NCI-H146 treated with DMSO at 0.1 percent for 48 hours (cell line): ENCODE measurements at regions not wholly inside any gene's neighbourhood (a gene's known extent, or its start where the extent isn't known, plus 50 kb on each side); places are given as distances from the start of the nearest gene placed in this dataset.
"Not testable (repeated sequence)": the region's sequence is repeated elsewhere in the genome, so short reads cannot be mapped to it uniquely, and the experiment has no call there.

ENCODE experiments used
- DNase-seq: peaks from one replicate; lab custom pipeline; 2025; ENCODE audit not compliant: unreplicated experiment; lab: John Stamatoyannopoulos, UW

DNA sequence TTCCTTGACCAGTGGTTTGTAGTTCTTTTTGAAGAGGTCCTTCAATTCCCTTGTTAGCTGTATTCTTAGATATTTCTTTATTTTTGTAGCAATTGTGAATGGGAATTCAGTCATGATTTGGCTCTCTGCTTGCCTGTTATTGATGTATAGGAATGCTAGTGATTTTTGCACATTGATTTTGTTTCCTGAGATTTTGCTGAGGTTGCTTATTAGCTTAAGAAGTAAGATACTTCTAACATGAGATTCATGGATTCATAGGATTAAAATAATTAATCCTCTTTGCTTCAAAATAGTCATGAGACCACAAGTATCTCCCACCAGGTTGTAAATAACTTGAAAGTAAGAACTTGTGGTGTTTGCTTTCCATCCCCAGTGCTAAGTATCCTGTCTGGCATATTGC lies 308.9 kb downstream of the DTHD1 start:
- no peak for DNase-seq

DNA sequence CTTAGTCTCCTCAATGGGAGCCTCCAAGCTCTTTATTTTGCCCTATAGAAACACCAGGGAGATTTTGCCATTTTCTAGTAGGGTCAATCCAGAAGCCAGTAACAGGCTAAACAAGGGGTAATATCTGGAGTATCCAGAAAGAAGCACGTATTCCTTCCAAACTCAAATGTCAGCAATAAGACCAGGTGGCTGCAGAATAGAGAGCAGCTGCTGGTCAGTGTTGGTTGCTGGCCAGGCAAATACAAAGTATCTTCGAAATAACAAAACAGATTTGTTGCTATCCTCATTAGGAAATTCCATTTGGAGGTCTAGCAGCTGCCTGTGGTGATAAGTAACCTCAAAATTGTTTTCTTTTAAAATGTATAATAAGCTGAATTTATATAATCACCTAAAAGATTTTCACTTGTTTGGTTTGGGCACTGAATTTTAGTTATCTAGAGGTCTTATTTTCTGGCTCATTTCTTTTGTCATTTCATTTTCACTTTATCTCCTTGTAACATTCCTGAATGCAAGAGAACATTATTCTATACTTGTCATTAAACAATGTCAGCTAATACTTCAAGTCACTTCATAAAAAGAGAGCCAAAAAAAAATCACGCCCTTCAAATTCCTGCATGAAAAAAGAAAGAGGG lies 320.6 kb downstream of the DTHD1 start:
- DNase-seq, result no peak

DNA sequence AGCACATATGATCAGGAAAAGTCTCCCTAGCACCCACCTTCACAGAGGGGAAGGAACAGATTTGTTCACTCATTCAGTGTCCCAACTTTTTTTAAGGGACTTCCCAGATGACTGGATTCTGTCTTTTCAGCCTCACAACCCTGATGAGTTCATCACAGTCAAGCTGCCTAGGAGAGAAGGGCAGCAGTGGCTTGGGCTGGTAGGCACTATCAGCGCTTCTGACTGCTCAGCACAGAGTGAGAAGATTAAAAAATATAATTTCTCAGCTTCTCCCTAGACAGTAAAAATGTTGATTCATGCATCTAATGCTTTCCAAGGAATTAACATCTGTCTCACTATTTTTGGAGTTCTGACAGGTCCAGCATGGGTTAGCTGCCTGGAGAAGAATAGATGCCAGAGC lies 328.2 kb downstream of the DTHD1 start:
- DNase-seq, result no peak

DNA sequence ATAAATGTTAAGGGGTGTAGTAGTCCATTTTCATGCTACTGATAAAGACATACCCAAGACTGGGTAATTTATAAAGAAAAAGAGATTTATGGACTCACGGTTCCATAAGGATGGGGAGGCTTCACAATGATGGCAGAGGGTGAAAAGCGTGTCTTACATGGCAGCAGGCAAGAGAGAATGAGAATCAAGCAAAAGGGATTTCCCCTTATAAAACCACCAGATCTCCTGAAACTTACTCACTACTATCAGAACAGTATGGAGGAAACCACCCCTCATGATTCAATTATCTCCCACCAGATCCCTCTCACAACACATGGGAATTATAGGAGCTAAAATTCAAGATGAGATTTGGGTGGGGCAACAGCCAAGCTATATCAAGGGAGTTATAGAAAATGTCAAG lies 329.2 kb downstream of the DTHD1 start:
- no peak for DNase-seq

DNA sequence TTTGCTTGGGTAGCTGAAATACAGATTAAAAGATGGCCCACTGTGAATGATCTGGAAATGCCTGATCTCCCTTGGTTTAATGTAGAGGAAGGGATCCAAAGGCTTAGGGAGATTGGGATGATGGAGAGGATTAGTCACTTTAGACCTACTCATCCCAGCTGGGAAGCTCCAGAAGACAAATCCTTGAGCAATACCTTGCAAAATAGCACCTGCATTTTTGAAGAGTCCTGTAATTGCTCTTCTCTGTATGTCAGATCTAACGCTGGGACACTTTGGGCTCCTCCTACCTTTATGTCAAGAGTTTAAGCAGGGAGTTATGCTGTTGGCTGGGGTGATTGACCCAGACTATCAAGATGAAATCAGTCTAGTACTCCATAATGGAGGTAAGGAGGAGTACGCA lies 331.7 kb downstream of the DTHD1 start:
- DNase-seq, result not testable (repeated sequence)

DNA sequence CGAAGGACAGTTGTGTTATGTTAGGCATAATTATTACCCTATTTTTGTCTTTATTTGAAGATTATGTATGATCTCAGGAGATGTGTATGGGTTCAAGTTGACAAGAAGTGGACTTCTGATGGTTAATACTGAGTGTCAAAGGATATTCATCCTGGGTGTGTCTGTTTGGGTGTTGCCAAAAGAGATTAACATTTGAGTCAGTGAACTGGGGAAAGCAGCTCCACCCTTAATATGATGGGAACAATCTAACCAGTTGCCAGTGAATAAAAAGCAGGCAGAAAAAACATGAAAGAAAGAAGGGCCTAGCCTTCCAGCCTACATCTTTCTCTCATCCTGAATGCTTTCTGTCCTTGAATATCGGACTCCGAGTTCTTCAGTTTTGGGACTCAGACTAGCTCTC lies 332.6 kb downstream of the DTHD1 start:
- no peak for DNase-seq

DNA sequence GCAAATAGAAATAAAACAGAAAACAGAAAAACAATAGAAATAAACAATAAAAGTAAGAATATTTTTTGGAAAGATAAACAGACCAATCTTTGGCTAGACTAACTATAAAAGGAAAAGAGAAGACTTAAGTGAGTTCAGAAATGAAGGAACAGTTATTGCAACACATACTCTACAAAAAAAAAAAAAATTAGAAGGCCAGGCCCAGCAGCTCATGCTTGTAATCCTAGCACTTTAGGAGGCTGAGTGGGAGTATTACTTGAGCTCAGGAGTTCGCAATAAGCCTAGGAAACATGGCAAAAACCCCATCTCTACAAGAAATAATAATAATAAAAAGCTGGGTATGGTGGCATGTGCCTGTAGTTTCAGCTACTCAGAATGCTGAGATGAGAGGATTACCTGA lies 336.7 kb downstream of the DTHD1 start:
- no peak for DNase-seq

DNA sequence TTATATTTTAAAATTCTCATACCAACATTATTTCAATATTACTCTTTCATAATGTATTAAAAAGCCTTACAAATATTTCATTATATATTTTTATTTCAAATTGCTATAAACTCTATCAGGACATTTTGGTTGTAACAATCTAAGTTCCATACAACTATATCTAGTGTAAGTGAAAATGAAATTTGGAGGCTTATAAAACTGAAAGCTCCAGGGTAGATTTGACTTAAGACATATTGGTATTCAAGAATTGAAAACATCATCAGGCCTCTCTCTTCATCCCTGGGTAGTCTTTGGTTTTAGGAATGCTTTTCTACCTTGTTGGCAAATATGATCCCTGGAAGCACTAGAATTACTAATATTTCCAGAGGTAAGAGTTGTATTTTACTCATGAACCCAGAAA lies 342.6 kb downstream of the DTHD1 start:
- no peak for DNase-seq

DNA sequence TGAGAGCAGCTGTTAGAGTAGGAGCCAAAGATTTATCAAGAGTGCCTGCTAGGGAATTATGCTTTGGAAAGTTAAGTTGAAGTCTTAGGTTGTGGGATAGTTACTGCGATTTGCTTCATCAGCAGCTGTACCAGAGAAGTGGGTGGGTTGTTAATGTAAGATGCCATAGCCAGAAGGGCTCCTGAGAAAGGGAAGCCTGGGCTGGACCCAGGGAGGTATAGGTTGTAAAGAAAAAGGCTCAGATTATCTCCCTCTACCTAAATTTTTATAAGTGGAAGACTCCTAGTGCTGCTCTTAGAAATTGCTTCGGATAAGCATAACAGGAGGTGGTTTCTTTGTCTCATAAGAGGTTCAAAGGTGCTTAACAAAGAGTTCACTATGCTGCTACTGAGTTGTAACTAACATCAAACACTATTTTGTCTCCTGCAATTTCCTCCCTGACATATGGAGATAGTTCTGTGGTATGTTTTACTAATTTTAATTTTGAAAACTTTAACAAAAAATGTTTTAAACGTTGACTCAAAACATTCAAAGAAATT lies 356.9 kb downstream of the DTHD1 start:
- no peak for DNase-seq

DNA sequence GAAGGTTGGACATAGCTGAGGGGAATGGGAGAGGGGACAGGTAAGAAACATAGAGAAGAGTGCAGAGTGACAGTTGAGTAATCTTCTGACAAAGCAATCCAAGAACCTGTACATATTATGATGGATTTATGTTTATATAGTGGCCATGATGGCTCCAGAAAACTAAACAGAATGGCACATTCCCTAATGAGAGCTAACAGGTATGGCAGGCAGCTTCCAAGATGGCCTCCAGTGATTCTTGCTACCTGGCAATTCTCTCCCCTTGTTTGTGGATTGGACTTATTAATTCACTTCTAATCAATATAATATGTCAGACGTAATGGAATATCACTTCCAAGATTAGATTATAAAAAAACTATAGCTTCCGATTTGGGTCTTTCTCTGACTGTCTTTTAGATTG lies 359.5 kb downstream of the DTHD1 start:
- no peak for DNase-seq

DNA sequence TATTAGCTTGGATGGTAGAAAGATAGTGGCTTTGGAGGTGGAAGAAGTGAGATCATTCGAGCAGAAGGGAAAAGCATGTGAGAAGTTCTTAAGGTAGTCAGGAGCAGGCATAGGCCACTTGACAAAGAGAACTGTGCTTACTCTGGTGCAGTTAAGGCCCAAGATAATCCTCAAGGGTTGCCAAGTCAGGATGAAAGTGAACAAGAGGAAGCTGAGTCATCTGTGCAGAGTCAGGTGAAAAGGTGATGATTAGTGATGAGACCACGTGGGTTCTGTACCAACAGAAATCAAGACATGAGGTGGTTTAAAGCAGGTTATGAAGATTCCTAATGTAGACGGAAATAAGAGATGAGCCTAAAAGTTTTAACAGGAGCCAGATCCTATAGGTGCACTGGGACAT lies 369.8 kb downstream of the DTHD1 start:
- no peak for DNase-seq

DNA sequence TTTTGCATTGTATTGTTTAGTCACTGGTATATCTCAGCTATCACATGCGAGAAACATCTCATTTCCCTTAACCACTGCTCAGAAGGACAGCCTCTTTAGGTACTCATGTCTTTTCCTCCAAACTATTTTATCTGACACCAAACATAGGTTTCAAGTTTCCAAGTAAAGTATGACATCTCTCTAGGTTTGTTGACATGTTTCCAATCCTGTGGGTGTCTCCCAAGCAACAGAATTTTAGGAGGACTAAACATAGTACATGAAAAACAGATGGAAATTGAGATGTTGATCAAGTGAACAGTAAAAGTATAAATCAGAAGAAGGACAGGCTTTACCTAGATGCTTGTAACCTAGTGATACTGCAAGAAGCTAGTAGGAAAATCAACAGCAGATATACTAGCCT lies 371.4 kb downstream of the DTHD1 start:
- DNase-seq, result no peak

DNA sequence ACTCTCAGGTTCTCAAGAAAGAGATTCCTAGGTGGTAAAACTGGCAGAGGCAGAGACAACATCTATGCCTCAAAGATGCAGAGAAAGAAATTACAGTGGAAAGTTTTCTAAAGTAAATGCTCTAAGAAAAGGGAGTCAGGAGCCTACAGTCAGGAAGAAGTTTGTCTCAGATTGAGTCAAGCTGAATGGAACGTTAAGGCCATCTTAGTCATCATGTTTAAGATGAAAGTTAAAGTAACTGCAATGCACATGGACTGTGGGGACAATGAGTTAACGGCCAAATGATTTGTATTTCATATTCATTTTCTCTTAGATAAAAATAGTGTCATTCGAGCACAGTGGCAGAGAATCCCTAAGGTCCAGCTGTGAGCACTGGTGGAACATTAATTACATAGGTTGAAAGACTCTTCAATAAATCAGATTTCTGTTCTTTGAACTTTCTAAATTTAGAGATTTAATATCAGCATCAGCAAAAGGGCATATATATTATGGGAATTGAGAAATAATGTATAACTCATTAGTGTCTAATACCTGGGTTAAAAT lies 384.6 kb downstream of the DTHD1 start:
- no peak for DNase-seq

DNA sequence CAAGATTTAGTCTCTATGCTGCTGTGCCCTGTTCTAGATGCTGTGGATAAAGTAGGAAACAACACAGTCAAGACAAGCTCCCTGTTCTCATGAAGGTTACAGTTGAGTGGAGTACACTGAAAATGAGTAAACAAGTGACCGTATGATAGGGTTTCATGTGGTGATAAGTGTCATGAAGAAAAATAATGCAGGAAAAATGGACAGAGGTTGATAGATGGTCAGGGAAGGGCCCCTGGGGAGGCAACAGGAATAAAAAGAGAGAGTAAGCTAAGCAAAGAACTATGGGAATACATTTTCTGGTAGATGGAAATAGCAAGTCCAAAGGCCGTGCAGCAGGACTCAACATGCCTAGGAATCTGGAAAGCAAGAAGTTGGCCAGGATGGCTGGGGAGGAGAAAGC lies 394.0 kb downstream of the DTHD1 start:
- DNase-seq, result no peak

DNA sequence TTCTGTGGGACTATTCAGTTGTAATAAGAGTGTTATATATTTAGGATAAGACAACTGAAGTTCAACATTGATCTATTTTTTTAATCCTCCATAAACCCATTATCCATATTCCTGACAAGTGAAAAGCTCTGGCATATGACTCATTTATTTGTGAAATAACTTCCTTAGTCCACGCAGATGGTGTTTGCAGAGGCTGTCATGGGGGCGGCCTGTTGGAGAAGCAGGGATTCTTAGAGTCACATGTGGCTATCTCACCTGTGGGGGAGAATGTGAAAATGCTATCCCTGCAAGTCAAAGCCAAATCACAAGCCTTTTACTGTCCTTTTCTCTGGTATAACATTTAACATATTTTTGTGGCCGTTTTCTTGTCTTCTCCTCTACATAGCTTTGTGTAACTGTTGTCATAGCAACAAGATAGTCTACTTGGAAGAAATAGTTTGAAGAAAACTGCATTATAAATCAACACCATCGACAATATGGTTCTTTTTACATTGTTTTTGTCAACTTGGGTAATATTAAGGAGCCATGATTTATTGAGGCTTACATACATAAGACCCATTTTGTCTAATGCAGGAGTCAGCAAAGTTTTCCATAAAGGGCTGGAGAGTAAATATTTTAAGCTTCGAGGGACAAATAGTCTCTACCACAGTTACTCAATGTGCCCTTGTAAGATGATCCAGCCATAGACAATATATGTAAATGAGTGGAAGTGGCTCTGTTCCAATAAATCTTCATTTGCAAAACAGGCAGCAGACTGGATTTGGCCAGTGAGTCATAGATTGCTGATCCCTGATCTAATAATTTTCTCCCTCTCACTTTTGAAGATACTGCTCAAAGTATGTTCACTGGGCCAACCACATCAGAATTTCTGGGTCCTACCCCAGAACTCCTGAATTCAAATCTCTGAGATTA lies 395.0 kb downstream of the DTHD1 start:
- no peak for DNase-seq

DNA sequence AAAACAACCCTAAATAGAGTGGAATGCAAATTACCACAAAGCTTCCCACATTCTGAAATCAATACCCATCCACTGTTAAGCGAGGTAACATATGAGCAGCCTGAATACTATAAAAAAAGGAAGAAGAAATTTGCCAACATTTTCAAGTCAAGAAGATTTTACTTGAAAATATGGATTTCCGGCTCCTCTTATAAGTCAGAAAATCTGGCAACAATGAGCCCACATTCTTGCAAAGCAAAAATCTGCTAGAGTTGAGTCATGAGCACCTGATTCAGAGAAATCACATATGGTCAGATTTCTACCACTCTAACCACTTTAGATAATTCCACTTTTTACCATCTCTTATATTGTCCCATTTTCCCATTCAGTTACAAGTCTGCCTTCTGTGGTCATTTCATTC lies 395.7 kb downstream of the DTHD1 start:
- no peak for DNase-seq

DNA sequence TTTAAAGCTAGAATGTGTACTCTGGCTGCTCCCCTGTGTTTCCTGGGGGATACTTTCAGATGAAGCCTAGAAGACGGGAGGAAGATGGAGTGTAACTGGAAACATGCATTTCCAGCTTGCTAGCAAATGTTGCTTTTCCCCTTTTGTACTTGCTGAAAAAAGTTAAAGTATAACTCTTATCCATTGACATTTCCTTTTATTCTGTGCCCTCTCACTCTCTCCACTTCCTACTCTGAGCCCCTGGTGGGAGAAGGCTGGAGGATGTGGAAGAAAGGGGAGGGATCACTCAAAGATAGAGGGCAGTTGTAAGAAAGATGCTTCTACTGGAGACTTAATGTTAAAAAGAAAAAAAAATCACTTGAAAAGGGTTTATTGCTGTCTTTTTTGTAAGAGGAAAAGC lies 396.5 kb downstream of the DTHD1 start:
- DNase-seq, result no peak

DNA sequence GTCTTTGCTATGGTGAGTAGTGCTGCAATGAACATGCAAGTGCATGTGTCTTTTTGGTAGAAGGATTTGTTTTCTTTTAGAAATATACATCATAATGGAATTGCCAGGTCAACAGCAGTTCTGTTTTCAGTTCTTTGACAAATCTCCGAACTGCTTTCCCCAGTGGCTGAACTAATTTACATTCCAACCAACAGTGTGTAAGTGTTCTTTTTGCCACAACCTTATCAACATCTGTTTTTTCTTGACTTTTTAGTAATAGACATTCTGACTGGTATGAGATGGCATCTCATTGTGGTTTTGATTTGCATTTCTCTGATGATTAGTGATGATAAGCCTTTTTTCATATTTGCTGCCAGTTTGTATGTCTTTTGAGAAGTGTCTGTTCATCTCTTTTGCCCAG lies 406.3 kb downstream of the DTHD1 start:
- DNase-seq, result no peak

DNA sequence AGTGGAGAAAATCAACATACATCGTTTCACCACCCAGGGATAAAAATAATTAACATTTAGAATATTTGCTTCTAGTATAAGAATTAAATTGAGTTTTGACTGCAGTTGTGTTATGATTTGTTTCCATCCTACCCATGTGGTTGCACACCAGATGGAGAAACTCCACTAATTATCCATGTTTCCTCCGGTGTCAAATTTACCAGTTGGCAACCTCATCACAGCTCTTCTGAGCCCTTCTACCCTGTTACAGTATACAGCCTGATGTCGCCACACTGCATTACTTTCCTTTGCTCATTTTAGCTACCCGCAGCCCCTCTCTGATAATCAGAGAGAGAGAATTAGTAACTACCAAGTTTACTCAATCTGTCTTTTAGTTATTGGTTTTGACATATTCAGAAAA lies 411.2 kb downstream of the DTHD1 start:
- DNase-seq, result no peak

DNA sequence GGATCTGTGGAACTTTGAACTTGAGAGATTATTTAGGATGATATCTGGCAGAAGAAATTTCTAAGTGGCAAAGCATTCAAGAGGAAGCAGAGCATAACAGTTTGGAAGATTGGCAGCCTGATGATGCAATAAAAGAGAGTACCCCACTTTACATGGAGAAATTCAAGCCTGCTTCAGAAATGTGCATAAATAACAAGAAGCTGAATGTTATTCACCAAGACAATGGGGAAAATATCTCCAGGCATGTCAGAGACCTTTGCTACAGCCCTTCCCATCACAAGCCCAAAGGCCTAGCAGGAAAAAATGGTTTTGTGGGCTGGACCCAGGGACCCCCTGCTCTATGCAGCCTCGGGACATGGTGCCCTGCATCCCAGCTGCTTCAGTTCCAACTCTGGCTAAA lies 420.8 kb downstream of the DTHD1 start:
- no peak for DNase-seq

DNA sequence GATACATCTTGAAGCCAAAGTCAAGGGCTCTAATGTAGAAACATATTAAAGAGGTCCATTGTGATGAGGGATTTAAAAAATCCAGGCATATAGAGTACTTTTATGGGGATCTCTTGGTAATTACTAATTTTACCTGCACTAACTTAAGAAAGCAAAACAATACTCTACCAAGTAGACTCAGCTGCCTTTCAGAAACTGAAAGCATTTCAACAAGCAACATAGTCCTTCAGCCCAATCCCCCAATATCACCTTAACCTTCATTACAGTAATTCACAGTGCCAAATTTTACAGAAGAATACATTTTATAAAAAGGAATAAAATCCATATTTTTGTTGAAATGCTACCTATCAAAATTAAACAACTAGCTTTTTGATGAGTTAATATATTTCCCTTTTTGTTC lies 422.9 kb downstream of the DTHD1 start:
- no peak for DNase-seq

DNA sequence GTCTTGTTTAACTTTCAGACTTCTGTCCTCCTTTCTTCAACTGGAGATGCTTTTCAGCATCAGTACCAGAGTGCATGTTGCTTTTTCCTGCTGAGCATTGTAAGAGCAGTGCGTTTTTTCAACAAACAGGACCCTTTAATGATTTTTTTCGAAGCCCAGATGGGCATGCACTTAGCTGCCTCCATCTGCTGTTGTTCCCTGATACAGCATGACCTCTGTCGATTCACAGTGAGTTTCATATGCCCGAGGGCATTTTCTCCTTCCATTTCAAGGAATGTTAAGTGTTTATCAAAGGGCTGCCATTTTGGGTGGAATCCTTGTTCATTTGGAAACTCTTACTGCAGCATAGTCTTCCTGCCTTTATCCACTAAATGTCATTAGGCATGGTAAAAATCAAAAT lies 428.6 kb downstream of the DTHD1 start:
- no peak for DNase-seq
